GM12878 (cell line): ENCODE measurements at regions not wholly inside any gene's neighbourhood (a gene's known extent, or its start where the extent isn't known, plus 50 kb on each side); places are given as distances from the start of the nearest gene placed in this dataset.

ENCODE experiments used
- ATAC-seq: fragments of 200-7000 bp; cut with Tn5 transposase; 3 replicates; pipeline ENCODE4 v1.9.1; 2020; ENCODE audit warnings: mild to moderate bottlenecking, moderate library complexity
- BruUV-seq: library from RNA; stranded (reverse); fragments of 400-500 nt; replicated peaks from 2 replicates; lab custom pipeline; 2021; lab: Mats Ljungman, UMichigan
- CTCF ChIA-PET: fragments of 300-600 bp; sonication (Branson Sonifier 250); formaldehyde crosslinking; extraction: SDS; loops from one replicate; lab custom pipeline; 2021; ENCODE audit warnings: inconsistent platforms; lab: Yijun Ruan, JAX
- POLR2A ChIA-PET: fragments of 350-600 bp; formaldehyde crosslinking; extraction: SDS; loops from one replicate; lab custom pipeline; 2021; ENCODE audit warnings: inconsistent platforms; lab: Charles Lee
- RAD21 ChIA-PET: fragments of 300-600 bp; sonication (Branson Sonifier 250); formaldehyde crosslinking; loops from one replicate; lab custom pipeline; 2023; ENCODE audit warnings: antibody characterized with exemption; ENCODE audit not compliant: unreplicated experiment; lab: Charles Lee
- SMC1A ChIA-PET: fragments of 300-600 bp; sonication (Branson Sonifier 250); formaldehyde crosslinking; loops from one replicate; lab custom pipeline; 2023; ENCODE audit not compliant: unreplicated experiment, uncharacterized antibody; lab: Charles Lee
- DNase-seq: peaks from one replicate; pipeline ENCODE4 v3.0.0-alpha.2; 2011; ENCODE audit warnings: low read depth, low spot score
- FAIRE-seq: peaks from 3 replicates; lab custom pipeline; 2011; peaks lifted over from hg19 to GRCh38; lab: Jason Lieb, UNC
- H2AFZ ChIP-seq: 2 replicates; pipeline ENCODE4 v1.6.0; 2011; ENCODE audit warnings: low read depth, low read length, control low read depth; ENCODE audit not compliant: control insufficient read depth
- H3K27ac ChIP-seq: 2 replicates; pipeline ENCODE4 v1.5.1; 2011; ENCODE audit warnings: control low read depth; ENCODE audit not compliant: control insufficient read depth, insufficient read depth
- H3K27me3 ChIP-seq, 2 experiments: replicated peaks in 1 of 2; 2 replicates each; pipeline versions ENCODE4 v1.6.0 to v1.6.1; 2011; ENCODE audit warnings: low read length in 1 of 2; ENCODE audit not compliant: control insufficient read depth in 2 of 2, insufficient read depth in 2 of 2
- H3K36me3 ChIP-seq, 2 experiments: 2 replicates each; pipeline ENCODE4 v1.5.1; 2011; ENCODE audit warnings: low read length in 1 of 2; ENCODE audit not compliant: control insufficient read depth in 2 of 2, insufficient read depth in 2 of 2
- H3K4me1 ChIP-seq: 2 replicates; pipeline ENCODE4 v1.6.1; 2011; ENCODE audit warnings: mild to moderate bottlenecking, low read length, moderate library complexity, mixed read lengths; ENCODE audit not compliant: control insufficient read depth, insufficient read depth
- H3K4me2 ChIP-seq: 2 replicates; pipeline ENCODE4 v1.6.0; 2011; ENCODE audit warnings: control low read depth; ENCODE audit not compliant: control insufficient read depth, insufficient read depth
- H3K4me3 ChIP-seq: fragments of 200-600 bp; sonication (generic); 2 replicates; pipeline ENCODE4 v1.5.1; 2016
- H3K79me2 ChIP-seq: 2 replicates; pipeline ENCODE4 v1.6.0; 2011; ENCODE audit warnings: low read length; ENCODE audit not compliant: control insufficient read depth, insufficient read depth
- H3K9ac ChIP-seq: 2 replicates; pipeline ENCODE4 v1.8.0; 2011; ENCODE audit warnings: low read length, control low read depth, mixed read lengths; ENCODE audit not compliant: control insufficient read depth, insufficient read depth
- H3K9me3 ChIP-seq: replicated peaks from 3 replicates; pipeline ENCODE4 v1.5.1; 2011; ENCODE audit warnings: mild to moderate bottlenecking, low read length; ENCODE audit not compliant: control insufficient read depth, insufficient read depth
- H4K20me1 ChIP-seq: 2 replicates; pipeline ENCODE4 v1.6.0; 2011; ENCODE audit not compliant: control insufficient read depth, insufficient read depth
- BHLHE40 ChIP-seq, 2 experiments: fragments of 450-650 bp in 1 of 2; IDR thresholded peaks; 2 replicates each; pipeline ENCODE4 v1.6.1; 2011 to 2017; ENCODE audit warnings: low read depth in 2 of 2, borderline replicate concordance in 1 of 2, improper control_type of control experiment in 1 of 2, low read length in 1 of 2, mild to moderate bottlenecking in 1 of 2
- HCFC1 ChIP-seq: fragments of 150-350 bp; IDR thresholded peaks from 2 replicates; pipeline ENCODE4 v1.6.1; 2014; ENCODE audit warnings: low read length
- SIN3A ChIP-seq: IDR thresholded peaks from 2 replicates; pipeline ENCODE4 v1.6.1; 2012; ENCODE audit warnings: low read depth, low read length, improper control_type of control experiment
- TCF3 ChIP-seq: IDR thresholded peaks from 2 replicates; pipeline ENCODE4 v1.6.1; 2012; ENCODE audit warnings: low read depth, mild to moderate bottlenecking, low read length, borderline replicate concordance; ENCODE audit not compliant: insufficient read depth
- ZSCAN29 ChIP-seq: fragments of 450-650 bp; IDR thresholded peaks from 2 replicates; pipeline ENCODE4 v1.6.1; 2017; ENCODE audit warnings: mild to moderate bottlenecking, moderate library complexity
- in situ Hi-C: fragments of 300-500 bp; cut with MboI; formaldehyde crosslinking; loops from 9 replicates; pipeline ENCODE4 v1.14.3; 2018; ENCODE audit warnings: mixed read lengths
- intact Hi-C: fragments of 100-400 bp; cut with micrococcal nuclease; formaldehyde crosslinking; loops from one replicate; pipeline ENCODE4 v1.14.2; 2022; ENCODE audit not compliant: unreplicated experiment
- TF ChIP-seq, protein P1 (sequence below): fragments of 450-650 bp; IDR thresholded peaks from 2 replicates; pipeline ENCODE4 v1.6.1; 2018; ENCODE audit warnings: mild to moderate bottlenecking, low read depth, moderate library complexity; ENCODE audit not compliant: partially characterized antibody
- TF ChIP-seq, protein P2 (sequence below): fragments of 450-650 bp; formaldehyde crosslinking; IDR thresholded peaks from 2 replicates; pipeline ENCODE4 v1.4.0; 2022; ENCODE audit warnings: mild to moderate bottlenecking, moderate library complexity

DNA sequence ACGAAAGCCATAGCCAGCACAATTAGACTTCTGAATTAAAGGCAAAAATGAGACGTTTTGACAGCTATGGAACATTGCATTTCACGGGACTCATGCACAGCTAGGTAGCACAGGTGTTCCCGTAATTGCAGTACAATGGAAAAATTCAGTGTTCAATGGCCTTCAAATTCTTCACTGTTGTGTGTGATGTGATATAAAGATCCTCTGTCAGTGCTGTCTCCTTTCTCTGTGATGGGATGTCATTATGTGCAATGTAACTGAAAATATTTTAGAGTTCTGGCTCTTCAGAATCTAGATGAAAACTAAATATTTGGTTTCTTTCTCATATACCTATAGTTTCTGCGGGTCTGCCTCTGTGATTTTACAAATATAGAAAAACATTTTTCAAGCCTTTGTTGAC is 1599.7 kb downstream of the MRPL39 start (continued):
- TF ChIP-seq, protein P1, sequence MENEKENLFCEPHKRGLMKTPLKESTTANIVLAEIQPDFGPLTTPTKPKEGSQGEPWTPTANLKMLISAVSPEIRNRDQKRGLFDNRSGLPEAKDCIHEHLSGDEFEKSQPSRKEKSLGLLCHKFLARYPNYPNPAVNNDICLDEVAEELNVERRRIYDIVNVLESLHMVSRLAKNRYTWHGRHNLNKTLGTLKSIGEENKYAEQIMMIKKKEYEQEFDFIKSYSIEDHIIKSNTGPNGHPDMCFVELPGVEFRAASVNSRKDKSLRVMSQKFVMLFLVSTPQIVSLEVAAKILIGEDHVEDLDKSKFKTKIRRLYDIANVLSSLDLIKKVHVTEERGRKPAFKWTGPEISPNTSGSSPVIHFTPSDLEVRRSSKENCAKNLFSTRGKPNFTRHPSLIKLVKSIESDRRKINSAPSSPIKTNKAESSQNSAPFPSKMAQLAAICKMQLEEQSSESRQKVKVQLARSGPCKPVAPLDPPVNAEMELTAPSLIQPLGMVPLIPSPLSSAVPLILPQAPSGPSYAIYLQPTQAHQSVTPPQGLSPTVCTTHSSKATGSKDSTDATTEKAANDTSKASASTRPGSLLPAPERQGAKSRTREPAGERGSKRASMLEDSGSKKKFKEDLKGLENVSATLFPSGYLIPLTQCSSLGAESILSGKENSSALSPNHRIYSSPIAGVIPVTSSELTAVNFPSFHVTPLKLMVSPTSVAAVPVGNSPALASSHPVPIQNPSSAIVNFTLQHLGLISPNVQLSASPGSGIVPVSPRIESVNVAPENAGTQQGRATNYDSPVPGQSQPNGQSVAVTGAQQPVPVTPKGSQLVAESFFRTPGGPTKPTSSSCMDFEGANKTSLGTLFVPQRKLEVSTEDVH: no peak
- TF ChIP-seq TCF3 (no peak), HCFC1 (no peak), BHLHE40 (IDR thresholded peaks at IDR 0.05; ENCODE audit: borderline replicate concordance in 1 of 2, low read depth in 2 of 2, low read length in 1 of 2) (no peak), SIN3A (no peak)
- TF ChIP-seq, protein P2, sequence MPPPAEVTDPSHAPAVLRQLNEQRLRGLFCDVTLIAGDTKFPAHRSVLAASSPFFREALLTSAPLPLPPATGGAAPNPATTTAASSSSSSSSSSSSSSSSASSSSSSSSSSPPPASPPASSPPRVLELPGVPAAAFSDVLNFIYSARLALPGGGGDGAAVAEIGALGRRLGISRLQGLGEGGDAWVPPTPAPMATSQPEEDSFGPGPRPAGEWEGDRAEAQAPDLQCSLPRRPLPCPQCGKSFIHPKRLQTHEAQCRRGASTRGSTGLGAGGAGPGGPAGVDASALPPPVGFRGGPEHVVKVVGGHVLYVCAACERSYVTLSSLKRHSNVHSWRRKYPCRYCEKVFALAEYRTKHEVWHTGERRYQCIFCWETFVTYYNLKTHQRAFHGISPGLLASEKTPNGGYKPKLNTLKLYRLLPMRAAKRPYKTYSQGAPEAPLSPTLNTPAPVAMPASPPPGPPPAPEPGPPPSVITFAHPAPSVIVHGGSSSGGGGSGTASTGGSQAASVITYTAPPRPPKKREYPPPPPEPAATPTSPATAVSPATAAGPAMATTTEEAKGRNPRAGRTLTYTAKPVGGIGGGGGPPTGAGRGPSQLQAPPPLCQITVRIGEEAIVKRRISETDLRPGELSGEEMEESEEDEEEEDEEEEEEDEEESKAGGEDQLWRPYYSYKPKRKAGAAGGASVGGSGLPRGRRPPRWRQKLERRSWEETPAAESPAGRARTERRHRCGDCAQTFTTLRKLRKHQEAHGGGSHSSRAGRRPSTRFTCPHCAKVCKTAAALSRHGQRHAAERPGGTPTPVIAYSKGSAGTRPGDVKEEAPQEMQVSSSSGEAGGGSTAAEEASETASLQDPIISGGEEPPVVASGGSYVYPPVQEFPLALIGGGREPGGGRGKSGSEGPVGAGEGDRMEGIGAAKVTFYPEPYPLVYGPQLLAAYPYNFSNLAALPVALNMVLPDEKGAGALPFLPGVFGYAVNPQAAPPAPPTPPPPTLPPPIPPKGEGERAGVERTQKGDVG (CRISPR knock-in tag): no peak
- TF ChIP-seq, all 136 proteins: peak for 0

DNA sequence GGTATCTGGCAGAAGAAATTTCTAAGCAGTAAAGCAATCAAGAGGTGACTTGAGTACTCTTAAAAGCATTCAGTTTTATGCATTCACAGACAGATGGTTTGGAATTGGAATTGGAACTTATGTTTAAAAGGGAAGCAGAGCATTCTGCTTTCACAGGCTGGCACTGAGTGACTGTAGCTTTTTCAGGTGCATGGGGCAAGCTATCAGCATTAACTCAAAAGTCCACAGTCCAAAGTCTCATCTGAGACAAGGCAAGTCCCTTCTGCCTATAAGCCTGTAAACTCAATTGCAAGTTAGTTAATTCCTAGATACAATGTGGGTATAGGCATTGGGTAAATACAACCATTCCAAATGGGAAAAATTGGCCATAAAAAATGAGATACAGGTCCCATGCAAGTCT is 1620.3 kb downstream of the MRPL39 start:
- Histone ChIP-seq H3K4me2 (no peak overlapping the region), H3K9me3 (no peaks in the 10 kb centered on the region), H3K4me3 (no peak overlapping the region), H3K27me3 (no peaks in the 10 kb centered on the region), H3K27ac (no peak overlapping the region), H3K36me3 (no peaks in the 10 kb centered on the region), H3K9ac (no peak overlapping the region), H3K4me1 (no peaks in the 10 kb centered on the region), H3K79me2 (no peaks in the 10 kb centered on the region), H2AFZ (no peak overlapping the region), H4K20me1 (no peaks in the 10 kb centered on the region)
- ChIA-PET SMC1A (no interaction called here), POLR2A (no interaction called here), CTCF (no interaction called here), RAD21 (no interaction called here)
- DNase-seq (no peak), FAIRE-seq (no peak), ATAC-seq (no peak)
- no peak for TF ChIP-seq TCF3
- no peak for TF ChIP-seq ZSCAN29
- no TSS peak for BruUV-seq
- intact Hi-C loops: no loop called here
- in situ Hi-C loops: no loop called here
